HG02852 (cell line): ENCODE measurements at regions not wholly inside any gene's neighbourhood (a gene's known extent, or its start where the extent isn't known, plus 50 kb on each side); places are given as distances from the start of the nearest gene placed in this dataset.

Source experiments
- ATAC-seq: cut with Tn5 transposase; IDR thresholded peaks from one replicate; pipeline ENCODE4 v1.9.1; 2021; ENCODE audit warnings: mild to moderate bottlenecking, moderate library complexity; ENCODE audit not compliant: unreplicated experiment

DNA sequence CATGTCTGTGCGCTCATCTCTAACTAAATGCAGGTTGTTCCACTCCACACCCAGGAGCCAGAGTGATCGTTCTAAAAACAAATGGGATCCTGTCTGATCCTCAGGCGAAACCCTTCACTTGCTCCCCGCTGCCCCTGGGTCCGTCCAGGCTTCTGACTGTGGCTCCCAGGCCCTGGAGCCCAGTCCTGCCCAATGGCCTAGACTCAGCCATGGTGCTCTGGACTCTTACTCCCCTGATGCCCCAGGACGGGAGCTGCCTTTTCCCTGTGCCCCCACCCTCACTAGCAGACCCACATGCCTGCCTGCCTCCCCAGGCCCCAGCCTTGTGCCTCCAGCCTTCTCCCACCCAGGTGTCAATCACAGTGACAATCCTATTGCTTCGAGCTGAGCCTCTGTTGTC, 256.7 kb downstream of the BMP7 start:
- ATAC-seq, result no peak

DNA sequence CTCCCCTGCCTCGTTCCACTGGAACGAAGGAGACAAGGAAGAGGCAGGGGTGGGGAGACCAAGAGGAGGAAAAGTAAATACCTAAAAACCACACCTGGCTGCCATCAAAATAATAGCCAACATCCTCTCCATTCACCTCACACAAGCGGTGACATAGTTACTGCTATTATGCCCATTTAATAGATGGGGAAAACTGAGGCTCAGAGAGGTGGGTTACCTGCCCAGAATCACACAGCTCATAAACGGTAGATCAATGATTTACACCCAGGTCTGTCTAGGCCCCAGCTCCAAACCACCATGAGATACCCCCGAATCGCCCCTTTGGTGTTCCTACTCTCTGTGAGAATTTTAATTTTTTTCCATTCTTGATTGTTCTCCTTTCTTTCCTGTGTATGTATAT, 253.8 kb downstream of the BMP7 start:
- no peak for ATAC-seq

DNA sequence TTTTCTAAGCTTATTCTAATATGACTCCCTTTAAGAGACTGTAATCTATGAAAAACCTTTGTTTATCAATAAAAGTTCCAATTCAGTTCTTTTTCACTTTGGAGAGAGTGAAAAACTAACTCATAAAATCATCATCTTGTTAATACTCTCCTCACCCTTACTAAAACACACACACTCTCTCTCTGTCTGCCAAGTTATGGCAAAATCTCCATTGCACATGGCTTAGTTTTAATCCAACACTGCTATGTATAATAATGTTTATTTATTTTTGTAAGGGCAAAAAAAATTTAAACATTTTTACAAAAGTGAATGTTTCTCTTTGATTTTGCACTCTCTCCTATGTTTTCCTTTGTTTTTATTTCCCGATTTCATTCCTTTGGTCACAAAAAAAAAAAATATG, 253.2 kb downstream of the BMP7 start:
- no peak for ATAC-seq

DNA sequence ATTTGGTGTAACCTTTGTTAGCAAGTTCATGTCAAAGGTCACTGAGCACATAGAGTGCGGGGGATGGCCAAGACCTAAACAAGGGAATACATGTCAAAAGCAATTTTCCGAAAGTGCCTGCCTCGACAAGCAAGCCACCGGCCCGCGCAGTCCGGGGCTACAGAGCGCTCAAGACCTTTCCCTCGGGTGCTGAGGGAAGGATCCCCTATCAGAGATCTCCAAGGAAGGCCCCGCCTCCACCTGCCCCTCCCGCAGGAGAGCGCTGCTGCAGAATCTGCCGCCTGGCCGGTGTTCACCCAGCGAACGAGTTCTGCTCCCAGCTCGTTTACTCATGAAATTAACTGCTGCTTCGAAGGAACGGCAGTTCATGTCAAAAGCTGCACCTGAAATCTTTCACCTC, 252.7 kb downstream of the BMP7 start:
- no peak for ATAC-seq

DNA sequence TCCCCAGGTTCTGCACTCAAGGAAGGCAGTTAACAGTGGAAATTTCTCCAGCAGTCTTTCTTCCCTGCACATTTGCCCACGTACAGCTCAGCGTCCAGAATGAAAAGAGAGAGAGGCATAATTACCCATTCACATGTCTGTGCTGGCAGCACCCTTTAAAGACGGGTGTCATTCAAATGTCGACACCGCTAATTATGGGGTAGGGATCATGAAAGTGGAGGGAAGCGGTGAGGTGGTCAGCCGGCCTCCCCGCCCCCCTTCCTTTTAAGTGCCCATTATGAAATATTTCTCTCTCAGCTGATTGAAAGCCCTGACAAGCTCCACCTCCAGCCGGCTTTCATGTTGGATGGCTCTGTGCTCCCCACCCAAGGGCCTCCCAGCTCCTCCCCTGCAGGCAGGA, 246.1 kb downstream of the BMP7 start:
- ATAC-seq, result no peak

DNA sequence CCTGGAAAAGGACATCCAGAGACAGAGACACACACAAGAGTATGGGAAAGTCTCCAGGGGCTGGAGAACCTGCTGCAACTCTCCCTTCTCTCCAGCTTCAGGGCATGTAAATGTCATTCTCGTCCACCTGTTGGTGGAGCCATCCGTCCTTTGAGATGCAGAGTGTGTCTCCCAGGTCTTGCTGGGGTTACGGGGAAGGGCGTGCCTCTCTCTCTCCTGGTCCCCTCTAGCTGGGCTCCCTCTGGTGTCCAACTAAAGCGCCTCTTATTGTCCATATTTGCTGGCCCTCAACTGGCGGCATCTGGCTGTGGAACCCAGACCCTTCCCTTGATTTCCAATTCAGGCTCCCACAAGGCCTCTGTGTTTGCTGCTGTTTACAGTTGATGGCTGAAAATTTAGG, 244.1 kb downstream of the BMP7 start:
- ATAC-seq, result no peak

DNA sequence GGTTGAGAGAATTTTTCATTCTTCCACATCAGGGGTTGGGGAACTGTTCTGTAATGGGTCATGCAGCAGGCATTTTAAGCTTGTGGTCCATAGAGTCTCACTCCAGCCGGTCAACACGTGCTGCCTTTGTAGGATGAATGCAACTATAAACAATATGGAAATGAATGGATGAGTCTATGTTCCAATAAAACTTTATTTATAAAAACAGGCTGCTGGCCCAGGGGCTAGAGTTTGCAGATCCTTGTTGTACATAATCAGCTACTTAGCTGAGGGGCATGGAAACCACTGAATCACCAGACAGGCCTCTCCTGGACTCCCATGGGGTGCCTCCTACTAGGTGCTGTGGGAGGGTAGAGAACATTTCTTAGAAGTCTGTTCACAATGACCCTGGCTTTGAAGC, 243.4 kb downstream of the BMP7 start:
- ATAC-seq, result no peak

DNA sequence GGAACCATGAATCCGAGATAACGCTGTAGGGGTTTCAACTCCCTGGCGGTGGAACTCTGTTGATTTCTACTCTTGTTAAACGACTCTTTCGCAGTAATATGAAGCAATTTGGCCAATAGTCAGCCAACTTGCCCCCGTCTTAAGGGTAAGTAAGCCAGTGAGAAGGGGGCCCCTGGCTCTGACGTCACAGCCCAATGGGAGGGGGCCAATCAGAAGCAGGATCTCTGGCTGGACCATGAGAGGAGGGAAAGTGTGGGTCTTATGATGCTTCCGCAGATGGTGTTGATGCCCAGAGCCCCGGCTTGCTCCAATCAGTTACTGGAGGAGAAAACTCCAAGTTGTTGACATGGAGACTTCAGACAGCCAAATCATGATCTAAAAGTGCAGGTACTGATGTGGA, 242.4 kb downstream of the BMP7 start:
- no peak for ATAC-seq

DNA sequence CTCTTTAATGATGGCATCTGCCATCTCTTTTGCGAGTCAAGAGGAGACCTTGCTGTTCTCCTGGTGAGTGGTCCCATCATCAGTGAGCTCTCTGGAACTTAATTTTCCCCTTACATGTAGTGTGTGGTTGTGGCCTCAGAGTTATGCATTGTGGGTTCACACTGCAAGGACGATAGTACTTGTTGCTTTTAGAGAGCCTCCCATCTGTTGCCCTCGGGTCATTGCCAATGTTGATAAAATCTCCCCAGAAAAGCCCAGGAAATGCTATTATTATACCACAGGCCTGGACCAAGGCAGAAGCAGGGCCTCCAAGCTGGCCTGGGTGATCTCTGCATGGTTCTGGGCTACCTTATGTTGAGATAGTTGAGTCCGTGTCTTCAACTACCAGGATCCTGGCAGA, 241.6 kb downstream of the BMP7 start:
- ATAC-seq, result no peak

DNA sequence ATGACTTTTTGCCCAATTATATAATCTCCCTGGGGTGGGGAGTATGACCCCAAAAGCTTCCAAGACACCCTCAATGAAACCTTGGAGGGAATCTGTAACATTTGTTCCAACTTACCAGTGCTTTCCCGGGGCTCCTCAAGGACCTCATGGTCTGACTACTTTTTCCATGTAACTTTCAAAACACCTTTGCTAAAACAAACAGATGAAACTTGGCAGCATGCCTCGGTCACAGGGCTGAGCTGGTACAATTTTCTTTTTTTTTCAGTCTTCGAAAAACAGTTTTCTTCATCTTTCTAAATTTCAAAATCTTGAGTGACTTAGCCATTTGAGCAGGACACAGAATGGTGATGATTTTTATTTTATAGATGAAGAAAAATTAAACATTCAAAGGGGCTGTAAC, 241.2 kb downstream of the BMP7 start:
- ATAC-seq, result no peak

DNA sequence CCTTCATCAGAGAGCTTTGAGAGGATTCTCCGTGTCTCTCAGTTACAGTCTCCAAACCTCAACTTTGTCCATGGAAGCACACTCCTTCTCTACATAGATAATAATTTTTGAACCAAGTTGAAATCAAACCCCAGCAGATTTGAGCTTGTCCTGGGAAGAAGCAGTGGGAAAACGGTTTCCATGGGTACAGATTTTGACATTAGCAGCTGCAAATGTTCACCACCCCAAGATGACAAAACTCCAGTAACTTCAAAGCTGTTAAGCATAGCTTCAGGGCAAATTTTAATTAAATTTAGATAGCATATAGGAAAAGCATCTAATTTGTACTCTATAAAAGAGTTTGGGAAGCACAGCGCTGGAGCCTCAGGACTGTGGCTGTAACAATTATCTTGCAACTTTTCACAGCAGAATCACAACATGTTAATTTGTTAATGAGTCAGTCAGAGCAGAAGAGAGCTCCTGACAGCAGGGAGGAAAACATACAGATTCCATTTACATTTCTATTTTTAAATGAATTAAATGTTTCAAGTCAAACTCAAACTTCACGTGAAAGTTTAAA, 240.7 kb downstream of the BMP7 start:
- no peak for ATAC-seq

DNA sequence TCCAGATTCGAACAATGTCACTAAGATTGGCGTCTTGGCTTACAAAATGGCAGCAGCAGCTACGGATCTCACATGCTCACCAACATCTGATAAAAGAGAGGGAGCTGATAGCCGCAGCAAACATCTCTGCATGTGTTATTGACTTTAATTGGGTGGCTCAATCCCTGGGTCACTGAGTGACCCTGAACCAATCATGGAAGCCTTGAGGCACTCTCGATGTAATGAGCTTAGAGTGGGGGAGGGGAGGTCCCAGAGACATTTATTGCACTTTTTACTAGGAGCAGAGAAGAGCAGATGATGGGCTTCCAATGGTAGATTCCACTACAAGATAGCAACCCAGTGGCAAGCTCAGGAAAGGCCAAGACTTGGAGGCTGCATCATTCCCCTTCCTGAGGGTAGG, 238.7 kb downstream of the BMP7 start:
- no peak for ATAC-seq

DNA sequence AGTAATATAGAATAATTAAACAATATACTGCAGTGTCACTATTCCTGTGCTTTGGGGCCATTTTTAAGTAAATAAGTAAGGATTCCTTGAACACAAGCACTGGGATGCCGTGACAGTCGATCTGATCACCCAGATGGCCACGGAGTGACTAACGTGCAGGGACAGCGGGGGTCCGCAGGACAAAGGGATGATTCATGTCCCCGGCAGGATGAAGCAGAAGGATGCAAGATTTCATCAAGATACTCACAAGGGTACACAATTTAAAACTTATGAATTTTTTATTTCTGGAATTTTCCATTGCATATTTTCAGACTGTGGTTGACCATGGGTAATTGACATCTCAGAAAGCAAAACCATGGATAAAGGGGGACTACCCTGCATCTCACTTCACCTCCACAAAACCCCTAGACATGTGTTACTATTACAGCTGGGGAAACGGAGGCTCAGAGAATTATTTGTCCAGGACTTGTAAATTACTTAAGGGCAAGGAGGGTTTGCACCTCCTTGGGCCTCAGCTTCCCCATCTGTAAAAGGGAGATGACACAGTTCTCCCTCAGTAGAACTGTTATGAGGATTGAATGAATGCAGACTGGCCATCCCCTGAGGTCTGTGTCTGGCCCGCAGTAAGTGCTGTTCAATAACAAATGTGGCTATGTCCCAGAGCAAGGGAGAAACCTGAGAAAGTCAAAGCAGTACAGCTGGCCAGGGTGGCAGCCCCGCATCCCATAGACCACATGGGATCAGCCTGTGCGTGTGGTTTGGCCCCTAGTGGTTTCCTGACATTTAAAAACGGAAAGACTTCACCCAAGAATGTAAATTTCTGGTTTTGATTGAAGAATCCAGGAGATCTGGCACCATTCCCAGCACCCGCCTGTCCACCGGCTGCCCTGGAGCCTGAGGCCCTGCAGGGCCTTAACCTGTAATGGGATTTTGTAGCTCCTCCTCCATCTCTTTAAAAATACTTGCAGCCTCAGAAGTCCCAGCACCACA, 235.5 kb downstream of the BMP7 start:
- ATAC-seq, result no peak

DNA sequence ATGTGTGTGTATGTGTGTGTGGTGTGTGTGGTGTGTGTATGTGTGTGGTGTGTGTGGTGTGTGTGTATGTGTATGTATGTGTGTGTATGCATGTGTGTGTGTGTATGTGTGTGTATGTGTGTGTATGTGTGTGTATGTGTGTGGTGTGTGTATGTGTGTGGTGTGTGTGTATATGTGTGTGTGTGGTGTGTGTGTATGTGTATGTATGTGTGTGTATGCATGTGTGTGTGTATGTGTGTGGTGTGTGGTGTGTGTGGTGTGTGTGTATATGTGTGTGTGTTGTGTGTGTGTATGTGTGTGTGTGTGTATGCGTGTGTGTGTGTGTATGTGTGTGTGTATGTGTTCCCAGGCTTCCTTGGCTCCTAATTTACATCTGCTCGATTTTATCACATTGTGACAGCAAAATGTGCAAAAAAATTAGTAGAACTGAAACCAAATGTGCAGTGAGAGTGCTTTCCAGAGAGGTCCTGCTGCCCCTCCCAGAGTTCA, 234.5 kb downstream of the BMP7 start:
- no peak for ATAC-seq

DNA sequence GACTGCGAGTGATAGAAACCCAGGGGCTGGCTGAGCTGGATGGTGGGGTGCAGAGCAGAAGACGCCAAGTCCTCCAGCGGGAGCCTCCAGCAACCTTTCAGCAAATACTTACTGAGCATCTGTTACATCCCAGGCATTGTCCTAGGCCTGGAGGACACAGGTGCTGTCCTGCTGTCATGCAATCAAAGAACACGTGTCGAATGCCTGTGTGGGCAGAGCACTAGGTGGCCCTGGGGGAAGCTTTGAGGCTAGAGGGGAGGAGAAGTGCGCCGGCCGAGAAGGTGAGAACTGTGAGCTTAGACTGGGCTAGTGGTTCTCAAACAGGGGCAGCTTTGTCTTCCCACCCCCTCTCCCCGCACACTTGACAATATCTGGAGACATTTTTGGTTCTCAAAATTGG, 233.6 kb downstream of the BMP7 start:
- no peak for ATAC-seq

DNA sequence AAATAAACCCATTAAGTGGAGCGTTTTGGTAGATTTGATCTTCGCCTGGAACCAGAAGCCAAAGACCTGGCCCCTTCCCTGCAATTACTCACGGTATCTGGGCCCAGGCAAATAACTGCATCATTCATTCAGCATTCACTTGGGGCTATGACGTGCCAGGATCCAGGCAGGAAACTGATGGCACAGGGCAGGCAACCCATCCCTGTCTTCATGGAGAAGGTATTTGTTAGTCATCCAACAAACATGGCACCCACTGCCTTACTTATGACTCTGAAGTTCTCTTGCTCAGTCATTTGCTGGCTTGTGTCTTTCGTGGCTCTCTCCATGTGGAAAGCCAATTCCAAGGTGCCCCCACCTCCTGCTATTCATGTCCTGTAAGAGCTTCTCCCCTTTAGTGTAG, 232.4 kb downstream of the BMP7 start:
- ATAC-seq, result no peak

DNA sequence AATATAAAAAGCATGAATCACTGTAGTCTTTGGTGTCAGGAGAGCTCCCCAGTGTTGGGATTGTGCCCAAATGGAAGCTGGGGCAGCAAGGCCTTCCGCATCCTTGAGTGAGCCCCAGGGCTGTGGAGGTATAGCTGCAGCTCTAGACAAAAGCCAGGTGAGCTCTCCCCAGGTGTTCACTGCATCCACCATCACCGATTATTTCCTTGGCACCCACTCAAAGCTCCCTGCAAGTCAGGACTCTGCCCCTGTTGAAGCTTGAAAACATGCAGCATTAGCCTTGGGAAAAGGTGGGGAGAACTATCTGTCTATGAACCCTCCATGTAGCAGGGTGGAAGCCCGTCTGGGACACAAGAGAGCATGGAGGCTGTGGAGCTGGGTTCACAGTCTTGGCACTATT, 228.8 kb downstream of the BMP7 start:
- no peak for ATAC-seq

DNA sequence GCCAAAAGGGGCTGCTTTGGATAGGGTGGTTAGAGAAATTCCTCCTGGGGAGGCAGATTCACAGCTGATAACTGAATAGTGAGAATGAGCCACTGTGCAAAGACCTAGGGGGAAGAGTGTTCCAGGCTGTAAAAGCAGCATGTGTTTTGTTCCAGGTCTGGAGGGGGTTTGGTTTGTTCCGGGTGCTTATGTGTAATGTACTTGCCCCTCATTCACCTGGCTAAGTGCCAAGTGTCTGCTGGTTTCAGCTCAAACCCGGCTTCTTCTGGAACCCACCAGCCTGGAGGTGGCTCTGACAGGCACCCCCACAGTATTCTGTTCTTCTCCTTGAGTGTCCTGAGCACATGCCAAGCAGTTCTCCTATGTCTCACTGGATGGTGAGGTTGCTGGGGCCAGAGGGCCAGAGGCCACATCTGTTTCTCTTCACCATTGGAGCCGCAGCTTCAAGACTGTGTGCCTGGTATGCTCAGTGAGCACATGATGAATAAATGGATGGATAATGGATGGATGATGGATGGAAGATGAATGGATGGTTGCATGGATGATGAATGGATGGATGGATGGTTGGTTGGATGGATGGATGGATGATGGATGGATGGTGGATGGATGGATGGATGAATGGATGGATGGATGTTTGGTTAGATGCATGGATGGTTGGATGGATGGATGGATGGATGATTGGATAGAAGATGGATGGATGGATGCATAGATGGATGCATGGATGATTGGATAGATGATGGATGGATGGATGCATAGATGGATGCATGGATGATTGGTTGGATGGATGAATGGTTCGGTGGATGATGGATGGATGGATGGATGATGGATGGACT, 227.6 kb downstream of the BMP7 start:
- no peak for ATAC-seq

DNA sequence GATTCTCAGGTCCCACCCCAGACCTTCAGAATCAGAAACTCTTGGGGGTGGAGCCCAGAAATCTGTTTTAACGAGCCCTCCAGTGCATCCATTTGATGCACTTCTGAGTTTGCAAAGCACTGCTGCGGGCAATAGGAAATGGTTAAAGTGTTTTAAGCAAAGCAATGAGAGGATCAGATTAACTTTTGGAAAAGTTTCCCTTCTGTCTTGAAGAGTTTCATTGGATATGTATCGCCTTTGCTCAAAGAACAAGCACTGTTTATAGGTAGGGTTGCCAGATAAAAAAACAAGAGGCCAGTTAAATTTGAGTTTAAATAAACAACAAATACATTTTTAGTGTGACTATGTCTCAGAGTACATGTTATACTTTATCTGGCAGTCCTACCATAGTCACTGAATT, 226.0 kb downstream of the BMP7 start:
- no peak for ATAC-seq

DNA sequence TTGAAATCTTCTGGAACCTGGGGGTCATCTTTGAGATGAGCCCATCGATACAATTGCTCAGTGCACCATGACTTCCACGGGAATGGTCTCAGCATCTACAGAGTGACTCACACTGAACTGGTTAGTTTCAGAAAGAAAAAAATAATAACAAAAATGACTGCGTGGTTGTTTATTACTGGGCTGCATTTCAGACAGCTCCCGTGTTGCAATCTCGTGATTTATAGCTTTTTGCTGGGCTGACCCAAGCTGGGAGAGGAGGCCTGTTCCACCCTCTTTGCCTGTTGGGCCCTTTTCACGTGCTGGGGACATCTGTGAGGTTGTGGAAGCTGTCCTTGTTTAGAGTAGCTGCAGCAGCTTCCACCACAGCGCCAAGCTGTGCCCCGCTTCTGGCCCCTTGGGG, 225.5 kb downstream of the BMP7 start:
- no peak for ATAC-seq

DNA sequence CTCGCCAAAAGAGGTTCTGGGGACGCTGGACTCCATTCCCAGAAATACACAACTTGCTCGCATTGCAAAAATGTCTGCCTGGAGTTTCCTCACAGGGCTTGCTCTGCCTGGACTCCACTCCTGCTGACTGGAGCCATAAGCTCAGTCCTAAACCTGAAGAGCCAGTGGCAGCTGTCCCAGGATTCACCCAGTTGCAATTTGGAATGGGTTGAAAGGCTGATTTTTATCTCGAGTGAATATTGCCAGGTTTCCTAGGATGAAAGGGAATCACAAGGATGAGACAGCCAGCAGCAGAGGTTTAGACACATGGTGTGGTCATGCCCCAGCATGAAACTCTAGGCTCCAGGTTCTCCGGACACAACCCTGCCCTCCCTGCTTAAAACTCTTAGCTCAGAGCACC, 223.3 kb downstream of the BMP7 start:
- no peak for ATAC-seq
